Brain microvascular endothelial cell (primary cell): ENCODE measurements at regions not wholly inside any gene's neighbourhood (a gene's known extent, or its start where the extent isn't known, plus 50 kb on each side); places are given as distances from the start of the nearest gene placed in this dataset.

Experiments
- DNase-seq: peaks from one replicate; pipeline ENCODE4 v3.0.0-alpha.2; 2020
- H3K27ac ChIP-seq: fragments of 250-450 bp; sonication (Bioruptor Pico); 2 replicates; pipeline ENCODE4 v1.5.1; 2020; ENCODE audit warnings: mild to moderate bottlenecking, moderate library complexity
- H3K27me3 ChIP-seq: fragments of 250-450 bp; sonication (Bioruptor Pico); replicated peaks from 2 replicates; pipeline ENCODE4 v1.5.1; 2020; ENCODE audit warnings: mild to moderate bottlenecking
- H3K36me3 ChIP-seq: fragments of 250-450 bp; sonication (Bioruptor Pico); replicated peaks from 2 replicates; pipeline ENCODE4 v1.5.1; 2020; ENCODE audit warnings: mild to moderate bottlenecking
- H3K4me3 ChIP-seq: 2 replicates; pipeline ENCODE4 v1.5.1; 2011; ENCODE audit warnings: low read depth, mild to moderate bottlenecking, control low read depth, low read length, moderate library complexity
- CTCF ChIP-seq: IDR thresholded peaks from 2 replicates; pipeline ENCODE4 v1.5.1; 2011; ENCODE audit warnings: low read depth, mild to moderate bottlenecking, moderate library complexity, low read length, control low read depth, inconsistent platforms; ENCODE audit errors: missing control alignments
- in situ Hi-C: cut with HindIII; loops from 2 replicates; pipeline ENCODE4 v1.10.0; 2017; ENCODE audit warnings: low sequenced_read_pairs, low pct_ligation_motif_present

- Histone ChIP-seq H3K27ac (no peak overlapping the region), H3K36me3 (no peaks in the 10 kb centered on the region), H3K27me3 (no peaks in the 10 kb centered on the region), H3K4me3 (no peak overlapping the region)
- TF ChIP-seq CTCF = no peak
- in situ Hi-C loops = no loop called here
- DNase-seq = no peak
These were observed 404.7 kb downstream of the TLE4 start for GRCh38 chr9:79976257-79977073.

- no peaks in the 10 kb centered on the region for H3K27me3 ChIP-seq
- in situ Hi-C loops = no loop called here
- H3K27ac ChIP-seq = no peak overlapping the region
- no peak for DNase-seq
- H3K36me3 ChIP-seq = no peaks in the 10 kb centered on the region
- TF ChIP-seq CTCF = no peak
- H3K4me3 ChIP-seq = no peak overlapping the region
These were observed 404.0 kb downstream of the TLE4 start for GRCh38 chr9:79975621-79976256.

- Histone ChIP-seq H3K27me3 (no peaks in the 10 kb centered on the region), H3K36me3 (no peaks in the 10 kb centered on the region), H3K4me3 (no peak overlapping the region), H3K27ac (no peak overlapping the region)
- in situ Hi-C loops = no loop called here
- no peak for DNase-seq
- no peak for TF ChIP-seq CTCF
These were observed 403.1 kb downstream of the TLE4 start for GRCh38 chr9:79974806-79975422.

GRCh38 chr9:79973627-79974026 is 401.9 kb downstream of the TLE4 start:
- H3K36me3 ChIP-seq = no peaks in the 10 kb centered on the region
- no peaks in the 10 kb centered on the region for H3K27me3 ChIP-seq
- DNase-seq = no peak
- H3K4me3 ChIP-seq = no peak overlapping the region
- H3K27ac ChIP-seq = no peak overlapping the region
- in situ Hi-C loops = no loop called here
- no peak for TF ChIP-seq CTCF

GRCh38 chr9:79970146-79970425 is 398.3 kb downstream of the TLE4 start:
- H3K27me3 ChIP-seq = no peaks in the 10 kb centered on the region
- no peak for DNase-seq
- in situ Hi-C loops = no loop called here
- no peaks in the 10 kb centered on the region for H3K36me3 ChIP-seq
- TF ChIP-seq CTCF = no peak
- H3K4me3 ChIP-seq = no peak overlapping the region
- no peak overlapping the region for H3K27ac ChIP-seq
